GM06990 (cell line): ENCODE measurements at regions not wholly inside any gene's neighbourhood (a gene's known extent, or its start where the extent isn't known, plus 50 kb on each side); places are given as distances from the start of the nearest gene placed in this dataset.
"Not testable (repeated sequence)": the region's sequence is repeated elsewhere in the genome, so short reads cannot be mapped to it uniquely, and the experiment has no call there.

Source experiments
- DNase-seq: peaks from one replicate; pipeline ENCODE4 v3.0.0-alpha.2; 2011; ENCODE audit not compliant: insufficient read length; ENCODE audit errors: extremely low read depth
- H3K27me3 ChIP-seq: replicated peaks from 2 replicates; pipeline ENCODE4 v1.6.0; 2011; ENCODE audit warnings: low read length; ENCODE audit not compliant: control insufficient read depth, insufficient read depth
- H3K36me3 ChIP-seq: 2 replicates; pipeline ENCODE4 v1.5.1; 2011; ENCODE audit warnings: low read length; ENCODE audit not compliant: control insufficient read depth, insufficient read depth
- H3K4me3 ChIP-seq: replicated peaks from 2 replicates; pipeline ENCODE4 v1.5.1; 2011; ENCODE audit warnings: low read depth, mild to moderate bottlenecking, control low read depth, low read length
- TF ChIP-seq, protein P1 (sequence below): IDR thresholded peaks from 2 replicates; pipeline ENCODE4 v1.5.1; 2011; ENCODE audit warnings: low read length, control low read depth, mild to moderate bottlenecking, inconsistent platforms; ENCODE audit not compliant: insufficient read depth, poor library complexity, severe bottlenecking

- H3K4me3 ChIP-seq, result no peak overlapping the region
- H3K36me3 ChIP-seq, result no peaks in the 10 kb centered on the region
- DNase-seq, result no peak
- H3K27me3 ChIP-seq, result no peaks in the 10 kb centered on the region
- TF ChIP-seq, protein P1, sequence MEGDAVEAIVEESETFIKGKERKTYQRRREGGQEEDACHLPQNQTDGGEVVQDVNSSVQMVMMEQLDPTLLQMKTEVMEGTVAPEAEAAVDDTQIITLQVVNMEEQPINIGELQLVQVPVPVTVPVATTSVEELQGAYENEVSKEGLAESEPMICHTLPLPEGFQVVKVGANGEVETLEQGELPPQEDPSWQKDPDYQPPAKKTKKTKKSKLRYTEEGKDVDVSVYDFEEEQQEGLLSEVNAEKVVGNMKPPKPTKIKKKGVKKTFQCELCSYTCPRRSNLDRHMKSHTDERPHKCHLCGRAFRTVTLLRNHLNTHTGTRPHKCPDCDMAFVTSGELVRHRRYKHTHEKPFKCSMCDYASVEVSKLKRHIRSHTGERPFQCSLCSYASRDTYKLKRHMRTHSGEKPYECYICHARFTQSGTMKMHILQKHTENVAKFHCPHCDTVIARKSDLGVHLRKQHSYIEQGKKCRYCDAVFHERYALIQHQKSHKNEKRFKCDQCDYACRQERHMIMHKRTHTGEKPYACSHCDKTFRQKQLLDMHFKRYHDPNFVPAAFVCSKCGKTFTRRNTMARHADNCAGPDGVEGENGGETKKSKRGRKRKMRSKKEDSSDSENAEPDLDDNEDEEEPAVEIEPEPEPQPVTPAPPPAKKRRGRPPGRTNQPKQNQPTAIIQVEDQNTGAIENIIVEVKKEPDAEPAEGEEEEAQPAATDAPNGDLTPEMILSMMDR, result no peak
Measured at GRCh38 chr3:145243875-145244274, 917.1 kb downstream of the PLOD2 start.

DNA sequence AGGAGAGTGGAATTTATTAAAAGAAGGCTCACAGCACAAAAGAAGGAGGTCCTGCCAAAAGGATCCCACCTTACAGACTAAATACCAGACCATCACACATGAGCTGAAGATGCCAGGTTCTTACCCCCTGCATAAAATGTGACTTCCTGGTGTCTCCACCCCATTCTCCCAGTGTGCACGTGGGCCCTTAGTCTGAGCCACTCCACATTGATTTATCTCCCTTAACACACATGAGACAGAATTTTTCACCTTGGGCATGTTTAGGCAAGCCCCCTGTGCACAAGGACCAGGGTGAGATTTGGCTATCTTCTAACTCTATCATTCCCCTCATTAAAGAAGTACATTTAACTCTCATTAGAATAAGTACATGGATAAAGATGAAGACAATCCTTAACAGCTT, 916.7 kb downstream of the PLOD2 start:
- Histone ChIP-seq H3K27me3 (no peaks in the 10 kb centered on the region), H3K4me3 (no peak overlapping the region), H3K36me3 (no peaks in the 10 kb centered on the region)
- TF ChIP-seq, protein P1, result no peak
- no peak for DNase-seq

- TF ChIP-seq, protein P1, result no peak
- no peaks in the 10 kb centered on the region for H3K36me3 ChIP-seq
- H3K4me3 ChIP-seq, result no peak overlapping the region
- no peak for DNase-seq
- no peaks in the 10 kb centered on the region for H3K27me3 ChIP-seq
Measured at GRCh38 chr3:145246291-145246690, 914.7 kb downstream of the PLOD2 start.

DNA sequence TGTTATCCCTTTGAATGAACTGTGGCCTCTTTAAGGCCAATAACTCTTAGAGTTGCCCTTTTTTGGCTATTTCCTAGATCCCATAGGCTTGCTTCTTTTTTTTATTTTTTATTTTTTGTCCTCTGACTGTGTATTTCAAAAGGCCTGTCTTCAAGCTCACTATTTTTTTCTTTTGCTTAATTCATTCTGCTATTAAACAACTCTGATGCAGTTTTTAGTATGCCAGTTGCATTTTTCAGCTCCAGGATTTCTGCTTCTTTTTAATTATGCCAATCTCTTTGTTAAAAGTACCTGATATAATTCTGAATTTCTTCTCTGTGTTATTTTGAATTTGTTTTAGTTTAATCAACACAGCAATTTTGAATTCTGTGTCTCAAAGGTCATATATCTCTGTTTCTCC, 912.1 kb downstream of the PLOD2 start:
- no peak for DNase-seq
- Histone ChIP-seq H3K27me3 (no peaks in the 10 kb centered on the region), H3K4me3 (no peak overlapping the region), H3K36me3 (no peaks in the 10 kb centered on the region)
- TF ChIP-seq, protein P1, result no peak

DNA sequence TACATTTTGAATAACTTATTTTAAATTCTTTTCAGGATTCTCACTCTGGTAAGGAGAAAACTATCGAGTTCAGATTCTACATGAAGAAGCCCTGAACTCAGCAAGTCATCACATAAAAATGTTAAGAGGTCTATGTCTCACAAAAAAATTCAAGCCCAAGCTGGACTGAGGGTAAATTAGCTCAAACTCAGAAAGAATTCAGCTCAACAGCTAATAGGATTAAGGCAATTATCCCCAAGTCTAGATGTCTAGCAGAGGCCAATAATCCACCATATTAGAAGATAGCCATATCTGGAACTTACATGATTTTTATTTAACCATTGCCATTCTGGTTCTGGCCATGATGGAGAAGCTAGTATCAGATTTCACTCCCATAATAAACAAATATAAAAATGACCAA, 909.7 kb downstream of the PLOD2 start:
- no peak overlapping the region for H3K4me3 ChIP-seq
- H3K36me3 ChIP-seq, result no peaks in the 10 kb centered on the region
- H3K27me3 ChIP-seq, result no peaks in the 10 kb centered on the region
- TF ChIP-seq, protein P1, result no peak
- no peak for DNase-seq

DNA sequence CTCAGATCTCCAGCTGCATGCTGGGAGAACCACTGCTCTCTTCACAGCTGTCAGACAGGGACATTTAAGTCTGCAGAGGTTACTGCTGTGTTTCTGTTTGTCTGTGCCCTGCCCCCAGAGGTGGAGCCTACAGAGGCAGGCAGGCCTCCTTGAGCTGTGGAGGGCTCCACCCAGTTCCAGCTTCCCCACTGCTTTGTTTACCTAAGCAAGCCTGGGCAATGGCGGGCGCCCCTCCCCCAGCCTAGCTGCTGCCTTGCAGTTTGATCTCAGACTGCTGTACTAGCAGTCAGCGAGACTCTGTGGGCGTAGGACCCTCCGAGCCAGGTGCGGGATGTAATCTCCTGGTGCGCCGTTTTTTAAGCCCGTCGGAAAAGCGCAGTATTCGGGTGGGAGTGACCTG, 903.0 kb downstream of the PLOD2 start:
- H3K36me3 ChIP-seq, DNase-seq, H3K4me3 ChIP-seq, H3K27me3 ChIP-seq: not testable (repeated sequence)
